OCI-LY1 (cell line): ENCODE measurements at regions not wholly inside any gene's neighbourhood (a gene's known extent, or its start where the extent isn't known, plus 50 kb on each side); places are given as distances from the start of the nearest gene placed in this dataset.

Experiments used
- H2AFZ ChIP-seq: fragments of 200-600 bp; sonication (generic), shearing (Covaris generic); 2 replicates; pipeline ENCODE4 v1.6.0; 2014; ENCODE audit warnings: antibody characterized with exemption, mild to moderate bottlenecking, low read length
- H3F3A ChIP-seq: fragments of 200-600 bp; sonication (generic), shearing (Covaris generic); 2 replicates; pipeline ENCODE4 v1.6.0; 2014; ENCODE audit warnings: mild to moderate bottlenecking, antibody characterized with exemption, low read length, moderate library complexity; ENCODE audit not compliant: insufficient read depth
- H3K27ac ChIP-seq: fragments of 200-600 bp; sonication (generic); 2 replicates; pipeline ENCODE4 v1.5.1; 2014; ENCODE audit warnings: low read length, mixed run types, mild to moderate bottlenecking, low read depth; ENCODE audit not compliant: poor library complexity, severe bottlenecking
- H3K27me3 ChIP-seq: fragments of 200-600 bp; sonication (generic); 2 replicates; pipeline ENCODE4 v1.6.0; 2014; ENCODE audit warnings: antibody characterized with exemption, mild to moderate bottlenecking, low read length, moderate library complexity; ENCODE audit not compliant: insufficient read depth
- H3K36me3 ChIP-seq: fragments of 200-600 bp; sonication (generic); 2 replicates; pipeline ENCODE4 v1.6.1; 2014; ENCODE audit warnings: mild to moderate bottlenecking, antibody characterized with exemption, low read length, moderate library complexity, mixed read lengths; ENCODE audit not compliant: insufficient read depth
- H3K4me1 ChIP-seq: fragments of 200-600 bp; sonication (generic); 2 replicates; pipeline ENCODE4 v1.5.1; 2014; ENCODE audit warnings: mild to moderate bottlenecking, low read length, moderate library complexity; ENCODE audit not compliant: insufficient read depth, severe bottlenecking
- H3K4me2 ChIP-seq: fragments of 200-600 bp; sonication (generic), shearing (Covaris generic); 2 replicates; pipeline ENCODE4 v1.6.1; 2014; ENCODE audit warnings: low read length
- H3K4me3 ChIP-seq: fragments of 200-600 bp; sonication (generic); 2 replicates; pipeline ENCODE4 v1.5.1; 2014; ENCODE audit warnings: low read length, low read depth, mild to moderate bottlenecking, mixed read lengths; ENCODE audit not compliant: poor library complexity, severe bottlenecking
- H3K79me2 ChIP-seq: fragments of 200-600 bp; shearing (Covaris generic); 2 replicates; pipeline ENCODE4 v1.6.1; 2016; ENCODE audit warnings: mixed run types, low read length, mixed read lengths; ENCODE audit not compliant: insufficient read depth
- H3K9ac ChIP-seq: fragments of 200-600 bp; sonication (generic), shearing (Covaris generic); 2 replicates; pipeline ENCODE4 v1.6.1; 2014; ENCODE audit warnings: mild to moderate bottlenecking, low read length, mixed read lengths
- H3K9me2 ChIP-seq: fragments of 200-600 bp; sonication (generic), shearing (Covaris generic); 2 replicates; pipeline ENCODE4 v1.6.1; 2014; ENCODE audit warnings: low read depth, mild to moderate bottlenecking, low read length, mixed read lengths
- H3K9me3 ChIP-seq: fragments of 200-600 bp; shearing (Covaris generic); 2 replicates; pipeline ENCODE4 v1.6.1; 2014; ENCODE audit warnings: low read length, mixed read lengths
- H4K20me1 ChIP-seq: fragments of 200-600 bp; sonication (generic), shearing (Covaris generic); 2 replicates; pipeline ENCODE4 v1.6.0; 2016; ENCODE audit warnings: mild to moderate bottlenecking, low read length; ENCODE audit not compliant: insufficient read depth
- EZH2 ChIP-seq: fragments of 200-600 bp; sonication (generic), shearing (Covaris generic); IDR thresholded peaks from 2 replicates; pipeline ENCODE4 v1.8.0; 2017; ENCODE audit warnings: borderline replicate concordance, mixed run types, mild to moderate bottlenecking, antibody characterized with exemption, low read length, moderate library complexity, mixed read lengths
- TF ChIP-seq, protein P1 (sequence below): fragments of 200-600 bp; sonication (generic), shearing (Covaris generic); IDR thresholded peaks from 2 replicates; pipeline ENCODE4 v1.5.1; 2017; ENCODE audit warnings: mild to moderate bottlenecking, antibody characterized with exemption, low read length, moderate library complexity, mixed read lengths

DNA sequence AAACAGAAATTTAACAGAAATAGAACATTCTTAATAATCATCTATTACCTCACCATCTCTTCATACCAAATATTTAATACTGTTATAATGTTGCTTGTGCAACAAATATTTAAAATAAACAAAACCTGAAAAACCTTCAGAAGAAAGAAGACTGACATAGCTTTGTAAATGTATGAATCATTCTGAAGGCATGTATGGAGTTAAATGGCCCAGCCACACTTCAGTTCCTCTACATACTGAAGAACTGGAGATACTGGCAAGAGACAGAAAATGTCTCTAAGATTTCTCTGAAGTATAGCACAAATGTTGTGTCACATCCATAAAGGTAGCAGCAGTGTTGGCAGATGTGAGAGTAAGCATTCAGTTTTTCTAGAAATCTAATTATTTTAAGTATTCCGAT, 275.3 kb upstream of the FGF13 start:
- Histone ChIP-seq H3K79me2 (no peaks in the 10 kb centered on the region), H3F3A (no peaks in the 10 kb centered on the region), H3K9ac (no peak overlapping the region), H3K9me2 (no peaks in the 10 kb centered on the region), H3K4me1 (no peaks in the 10 kb centered on the region), H3K27ac (no peak overlapping the region), H3K4me2 (no peak overlapping the region), H2AFZ (no peak overlapping the region), H3K4me3 (no peak overlapping the region), H3K27me3 (no peaks in the 10 kb centered on the region), H3K9me3 (no peaks in the 10 kb centered on the region), H3K36me3 (no peaks in the 10 kb centered on the region), H4K20me1 (no peaks in the 10 kb centered on the region)
- TF ChIP-seq, protein P1, sequence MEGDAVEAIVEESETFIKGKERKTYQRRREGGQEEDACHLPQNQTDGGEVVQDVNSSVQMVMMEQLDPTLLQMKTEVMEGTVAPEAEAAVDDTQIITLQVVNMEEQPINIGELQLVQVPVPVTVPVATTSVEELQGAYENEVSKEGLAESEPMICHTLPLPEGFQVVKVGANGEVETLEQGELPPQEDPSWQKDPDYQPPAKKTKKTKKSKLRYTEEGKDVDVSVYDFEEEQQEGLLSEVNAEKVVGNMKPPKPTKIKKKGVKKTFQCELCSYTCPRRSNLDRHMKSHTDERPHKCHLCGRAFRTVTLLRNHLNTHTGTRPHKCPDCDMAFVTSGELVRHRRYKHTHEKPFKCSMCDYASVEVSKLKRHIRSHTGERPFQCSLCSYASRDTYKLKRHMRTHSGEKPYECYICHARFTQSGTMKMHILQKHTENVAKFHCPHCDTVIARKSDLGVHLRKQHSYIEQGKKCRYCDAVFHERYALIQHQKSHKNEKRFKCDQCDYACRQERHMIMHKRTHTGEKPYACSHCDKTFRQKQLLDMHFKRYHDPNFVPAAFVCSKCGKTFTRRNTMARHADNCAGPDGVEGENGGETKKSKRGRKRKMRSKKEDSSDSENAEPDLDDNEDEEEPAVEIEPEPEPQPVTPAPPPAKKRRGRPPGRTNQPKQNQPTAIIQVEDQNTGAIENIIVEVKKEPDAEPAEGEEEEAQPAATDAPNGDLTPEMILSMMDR = no peak
- no peak for TF ChIP-seq EZH2

DNA sequence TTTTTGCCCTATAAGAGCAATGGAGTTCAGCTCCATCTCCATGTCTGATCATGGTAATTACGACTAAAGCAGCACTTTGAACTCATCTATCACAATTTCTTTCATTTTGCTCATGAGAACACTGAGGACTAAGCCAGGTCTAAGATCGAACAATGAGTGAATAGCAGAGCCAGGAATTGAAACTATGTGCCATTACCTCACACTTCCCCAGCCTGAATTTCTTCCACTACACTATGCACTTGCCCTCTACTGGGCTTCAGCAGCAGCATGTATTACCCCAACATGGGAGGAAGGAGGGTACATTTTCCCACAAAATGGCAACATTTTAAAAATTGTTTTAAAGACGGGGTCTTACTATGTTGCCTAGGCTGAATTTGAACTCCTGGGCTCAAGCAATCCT, 274.7 kb upstream of the FGF13 start:
- Histone ChIP-seq H3K79me2 (no peaks in the 10 kb centered on the region), H3K4me1 (no peaks in the 10 kb centered on the region), H3K9ac (no peak overlapping the region), H3K4me3 (no peak overlapping the region), H3F3A (no peaks in the 10 kb centered on the region), H3K9me2 (no peaks in the 10 kb centered on the region), H3K9me3 (no peaks in the 10 kb centered on the region), H4K20me1 (no peaks in the 10 kb centered on the region), H3K27me3 (no peaks in the 10 kb centered on the region), H2AFZ (no peak overlapping the region), H3K4me2 (no peak overlapping the region), H3K36me3 (no peaks in the 10 kb centered on the region), H3K27ac (no peak overlapping the region)
- TF ChIP-seq, protein P1 = no peak
- TF ChIP-seq EZH2 = no peak

DNA sequence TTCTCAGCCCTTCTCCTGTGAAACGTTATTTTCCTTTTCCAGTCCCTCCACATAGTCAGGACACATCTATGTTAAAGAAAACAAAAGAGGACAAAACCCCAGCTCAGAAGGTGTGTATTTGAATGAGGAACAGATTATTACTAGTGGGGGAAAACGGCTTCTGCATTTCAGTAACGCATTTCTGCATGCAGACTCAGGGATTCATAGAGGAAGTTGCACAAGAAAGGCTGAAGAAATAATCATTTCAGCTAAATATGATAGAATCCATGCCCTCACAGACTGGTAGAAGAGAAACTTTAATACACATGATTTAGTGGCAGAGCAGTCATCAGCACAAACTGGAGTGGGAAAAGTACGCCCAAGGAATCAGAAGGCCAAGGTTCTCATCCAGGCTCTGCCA, 270.8 kb upstream of the FGF13 start:
- H3K9me2 ChIP-seq = no peaks in the 10 kb centered on the region
- no peaks in the 10 kb centered on the region for H4K20me1 ChIP-seq
- H3K36me3 ChIP-seq = no peaks in the 10 kb centered on the region
- no peak overlapping the region for H3K27ac ChIP-seq
- H3K27me3 ChIP-seq = no peaks in the 10 kb centered on the region
- H3K9ac ChIP-seq = no peak overlapping the region
- H3K4me2 ChIP-seq = no peak overlapping the region
- H3K79me2 ChIP-seq = no peaks in the 10 kb centered on the region
- no peaks in the 10 kb centered on the region for H3K9me3 ChIP-seq
- no peaks in the 10 kb centered on the region for H3K4me1 ChIP-seq
- no peak overlapping the region for H3K4me3 ChIP-seq
- H2AFZ ChIP-seq = no peak overlapping the region
- no peak for TF ChIP-seq EZH2
- TF ChIP-seq, protein P1 = no peak
- H3F3A ChIP-seq = no peaks in the 10 kb centered on the region
